HG03066 (cell line): ENCODE measurements at regions not wholly inside any gene's neighbourhood (a gene's known extent, or its start where the extent isn't known, plus 50 kb on each side); places are given as distances from the start of the nearest gene placed in this dataset.
A peak's percentile ranks its signal among the peaks of the same experiment; 100 is the strongest.
"Not testable (repeated sequence)": the region's sequence is repeated elsewhere in the genome, so short reads cannot be mapped to it uniquely, and the experiment has no call there.

Source experiments
- ATAC-seq: cut with Tn5 transposase; IDR thresholded peaks from one replicate; pipeline ENCODE4 v1.9.1; 2021; ENCODE audit warnings: low read depth; ENCODE audit not compliant: unreplicated experiment

GRCh38 chr17:63282455-63282854 is 163.7 kb downstream of the CYB561 start:
- peak; percentile 81 for ATAC-seq

DNA sequence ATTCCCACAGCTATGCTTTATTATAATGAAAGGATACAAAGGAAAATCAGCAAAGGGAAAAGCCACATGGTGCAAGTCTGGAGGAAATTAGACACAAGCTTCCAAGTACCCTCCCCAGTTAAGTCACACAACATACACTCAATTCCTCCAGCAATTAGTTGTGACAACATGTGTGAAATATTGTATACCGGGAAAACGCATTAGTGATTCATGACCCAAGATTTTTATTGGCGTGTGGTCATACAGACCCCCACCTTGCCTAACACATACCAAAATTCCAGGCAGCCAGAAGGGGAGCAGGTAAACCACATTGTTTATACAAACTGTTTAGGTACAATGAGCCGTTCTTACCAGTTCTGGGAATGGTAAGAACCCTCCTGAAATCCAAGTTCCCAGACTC is 160.6 kb downstream of the CYB561 start:
- ATAC-seq: no peak

GRCh38 chr17:63286254-63286653 is 159.9 kb downstream of the CYB561 start:
- no peak for ATAC-seq

DNA sequence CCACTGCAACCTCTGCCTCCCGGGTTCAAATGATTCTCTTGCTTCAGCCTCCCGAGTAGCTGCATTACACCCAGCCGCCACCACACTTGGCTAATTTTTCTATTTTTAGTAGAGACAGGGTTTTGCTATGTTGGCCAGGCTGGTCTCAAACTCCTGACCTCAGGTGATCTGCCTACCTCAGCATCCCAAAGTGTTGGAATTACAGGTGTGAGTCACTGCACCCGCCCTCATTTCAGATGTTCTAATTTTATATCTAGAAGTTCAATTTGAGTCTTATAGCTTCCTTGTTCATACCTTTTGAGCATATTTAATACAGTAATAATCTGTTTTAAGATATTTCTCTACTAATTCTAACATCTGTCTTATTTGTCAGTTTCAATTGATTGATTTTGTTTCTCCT is 159.1 kb downstream of the CYB561 start:
- ATAC-seq: not testable (repeated sequence)

GRCh38 chr17:63289931-63290330 is 156.2 kb downstream of the CYB561 start:
- ATAC-seq: no peak

DNA sequence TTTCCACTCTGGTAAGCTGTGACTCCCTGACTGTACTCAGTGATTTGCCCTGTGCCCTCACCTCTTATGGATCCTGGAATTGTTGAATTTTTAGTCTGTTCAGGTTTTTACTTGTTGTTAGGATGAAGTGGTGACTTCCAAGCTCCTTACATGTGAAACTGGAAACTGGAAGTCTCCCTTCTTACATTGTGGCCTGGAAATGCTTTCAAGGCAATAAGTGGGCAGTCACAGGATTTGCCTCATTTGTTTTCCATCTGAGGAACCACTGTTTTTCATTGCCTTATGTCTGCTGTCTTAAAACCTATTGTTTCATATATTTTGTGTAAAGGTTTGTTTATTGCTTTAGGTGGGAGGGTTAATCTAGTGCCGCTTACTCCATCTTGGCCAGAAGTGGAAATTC is 155.8 kb downstream of the CYB561 start:
- no peak for ATAC-seq

DNA sequence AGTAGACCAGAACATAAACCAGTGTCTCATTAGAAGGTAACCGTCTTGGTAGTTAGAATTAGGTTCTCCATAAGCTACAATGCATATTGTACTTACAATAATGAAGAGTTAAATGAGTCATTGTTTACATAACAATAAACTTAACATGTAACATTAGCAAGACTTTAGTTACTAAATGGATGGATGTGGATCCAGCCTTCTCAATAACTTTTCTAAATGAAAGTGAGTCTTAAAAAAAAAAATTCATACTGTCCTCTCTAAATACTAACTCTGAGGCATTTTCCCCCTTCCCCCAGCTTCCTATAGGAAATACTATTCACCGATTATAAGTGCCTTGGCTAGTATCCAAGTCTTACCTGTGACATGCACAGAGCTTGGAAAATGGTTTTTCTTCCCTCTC is 155.3 kb downstream of the CYB561 start:
- ATAC-seq: no peak

DNA sequence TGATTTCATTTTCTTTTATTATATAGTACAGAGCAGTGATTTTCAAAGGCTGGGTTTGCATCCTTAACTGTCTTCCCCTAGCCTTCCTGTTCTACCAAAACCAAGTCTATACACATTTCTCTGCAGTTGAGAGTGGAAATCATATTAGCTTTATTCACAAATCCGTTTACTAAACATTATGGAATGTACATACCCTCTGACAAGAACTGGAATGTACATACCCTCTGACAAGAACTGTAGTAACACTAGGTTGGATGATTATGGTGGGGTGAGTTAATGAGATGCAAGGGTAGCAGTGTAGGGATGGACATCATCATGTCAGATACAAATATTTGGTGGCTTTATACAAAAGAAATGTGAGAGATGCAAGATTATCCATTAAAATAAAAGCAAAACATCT is 154.8 kb downstream of the CYB561 start:
- ATAC-seq: no peak

DNA sequence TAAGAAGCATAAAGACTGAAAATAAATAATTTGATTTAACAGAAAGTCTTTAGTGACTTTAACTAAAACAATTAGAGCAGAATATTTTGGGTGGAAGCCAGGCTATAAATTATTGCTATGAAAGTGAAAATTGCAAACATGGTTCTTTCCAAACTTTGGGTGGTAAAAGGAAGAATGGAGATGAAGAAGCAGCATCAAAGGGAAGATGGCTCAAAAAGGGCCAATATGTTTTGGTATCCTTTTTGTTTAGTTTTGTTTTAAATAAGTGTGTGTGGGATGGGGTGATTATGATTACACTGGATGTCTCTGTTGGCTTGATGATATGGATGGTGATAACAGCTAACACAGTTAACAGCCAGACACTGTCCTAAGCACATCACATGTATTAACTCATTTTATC is 153.7 kb downstream of the CYB561 start:
- ATAC-seq: no peak

GRCh38 chr17:63293323-63294075 is 152.6 kb downstream of the CYB561 start:
- no peak for ATAC-seq

GRCh38 chr17:63294776-63295175 is 151.3 kb downstream of the CYB561 start:
- no peak for ATAC-seq

DNA sequence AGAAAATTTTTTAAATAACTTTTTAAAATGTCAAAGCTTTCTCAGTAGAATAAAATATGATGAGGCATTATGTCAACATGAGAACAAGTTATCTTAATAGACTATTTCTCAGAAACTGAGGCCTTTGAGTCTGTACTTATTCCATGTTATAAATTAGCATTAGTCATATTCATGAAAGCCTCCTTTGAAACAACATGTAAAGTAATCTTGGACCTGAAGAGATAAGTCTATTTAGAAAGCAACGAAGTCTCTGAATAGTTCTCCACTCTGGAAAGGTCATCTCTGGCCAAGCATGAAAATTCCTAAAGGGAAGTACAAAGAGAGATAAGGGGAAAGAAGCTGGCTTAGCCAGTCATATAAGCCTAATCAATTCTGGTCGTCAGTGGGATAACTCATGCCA is 150.8 kb downstream of the CYB561 start:
- ATAC-seq: no peak

GRCh38 chr17:63295839-63296590 is 150.1 kb downstream of the CYB561 start:
- no peak for ATAC-seq

DNA sequence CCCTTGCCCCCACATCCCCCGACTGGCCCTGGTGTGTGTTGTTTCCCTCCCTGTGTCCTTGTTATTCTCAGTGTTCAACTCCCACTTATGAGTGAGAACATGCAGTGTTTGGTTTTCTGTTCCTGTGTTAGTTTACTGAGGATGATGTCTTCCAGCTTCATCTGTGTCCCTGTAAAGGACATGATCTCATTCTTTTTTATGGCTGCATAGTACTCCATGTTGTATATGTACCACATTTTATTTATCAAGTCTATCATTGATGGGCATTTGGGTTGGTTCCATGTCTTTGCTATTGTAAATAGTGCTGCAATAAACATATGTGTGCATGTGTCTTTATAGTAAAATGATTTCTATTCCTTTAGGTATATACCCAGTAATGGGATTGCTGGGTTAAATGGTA is 147.2 kb downstream of the CYB561 start:
- ATAC-seq: not testable (repeated sequence)

GRCh38 chr17:63304704-63305261 is 141.3 kb downstream of the CYB561 start:
- no peak for ATAC-seq

DNA sequence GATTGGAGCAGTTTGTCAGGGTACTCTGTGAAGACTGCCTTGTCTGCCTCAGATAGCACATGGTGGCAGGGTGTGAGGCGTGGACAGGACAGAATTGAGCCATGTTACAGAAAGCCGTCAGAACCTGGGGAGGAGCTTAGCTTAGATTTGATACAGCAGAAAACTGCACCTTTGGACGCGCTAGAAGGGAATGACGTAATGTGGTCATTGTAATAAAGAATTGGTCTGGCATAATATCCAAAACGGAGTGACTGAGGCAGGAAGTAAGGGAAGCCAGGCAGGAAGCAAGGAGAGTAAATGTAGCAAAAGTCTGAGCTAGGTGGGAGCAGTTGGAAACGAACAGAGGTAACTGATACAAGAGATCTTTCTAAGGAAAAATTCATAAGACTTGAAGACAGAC is 140.2 kb downstream of the CYB561 start:
- ATAC-seq: no peak

DNA sequence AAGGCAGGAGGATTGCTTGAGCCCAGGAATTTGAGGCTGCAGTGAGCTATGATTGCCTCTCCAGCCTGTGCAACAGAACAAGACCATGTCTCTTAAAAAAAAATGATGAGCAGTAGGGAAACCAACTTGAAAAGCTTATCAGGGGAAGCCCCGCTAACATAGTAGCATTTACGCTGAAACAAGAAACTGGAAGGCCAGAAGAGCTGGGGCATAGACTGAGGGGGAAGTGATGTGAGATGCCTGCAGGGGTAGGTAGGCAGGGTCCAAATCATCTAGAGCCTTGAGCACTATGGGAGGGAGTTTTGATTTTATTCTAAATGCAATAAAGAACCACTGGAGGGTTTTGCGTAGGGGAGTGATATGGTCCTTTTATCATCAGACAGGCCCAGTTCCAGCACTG is 139.3 kb downstream of the CYB561 start:
- no peak for ATAC-seq

GRCh38 chr17:63308272-63308671 is 137.8 kb downstream of the CYB561 start:
- ATAC-seq: no peak

- no peak for ATAC-seq
These were observed 137.1 kb downstream of the CYB561 start for GRCh38 chr17:63309021-63309420.

DNA sequence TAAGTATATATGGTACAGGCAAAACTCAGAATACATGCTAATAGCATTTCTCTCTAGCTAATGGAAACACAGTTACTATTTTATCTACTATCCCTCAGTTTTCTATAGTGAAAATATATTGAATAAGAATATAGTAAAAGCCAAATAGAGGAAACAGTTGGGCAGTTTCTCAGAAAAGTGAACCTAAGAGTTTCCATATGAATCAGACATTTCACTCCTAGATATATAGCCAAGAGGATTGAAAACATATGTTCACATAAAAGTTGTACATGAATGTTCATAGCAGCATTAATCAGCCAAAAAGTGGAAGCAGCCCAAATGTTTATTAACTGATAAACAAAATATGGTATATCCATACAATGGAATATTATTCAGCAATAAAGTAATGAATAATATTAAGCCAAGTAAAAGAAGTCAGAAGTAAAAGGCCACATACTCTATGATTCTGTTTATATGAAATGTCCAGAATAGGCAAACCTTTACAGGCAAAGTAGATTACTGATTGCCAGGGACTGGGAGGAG is 134.6 kb downstream of the CYB561 start:
- ATAC-seq: no peak

GRCh38 chr17:63314761-63315160 is 131.3 kb downstream of the CYB561 start:
- no peak for ATAC-seq

GRCh38 chr17:63316100-63316499 is 130.0 kb downstream of the CYB561 start:
- ATAC-seq: no peak
